H9 (cell line): ENCODE measurements at regions not wholly inside any gene's neighbourhood (a gene's known extent, or its start where the extent isn't known, plus 50 kb on each side); places are given as distances from the start of the nearest gene placed in this dataset.

Experiments
- DNase-seq: peaks from one replicate; pipeline ENCODE4 v3.0.0-alpha.2; 2017
- H2AFZ ChIP-seq: one replicate; pipeline ENCODE4 v1.6.1; 2013; ENCODE audit warnings: mild to moderate bottlenecking, low read length, control low read depth, moderate library complexity
- H2AK5ac ChIP-seq: 2 replicates; pipeline ENCODE4 v1.6.1; 2013; ENCODE audit warnings: low read length, control low read depth, mixed read lengths; ENCODE audit not compliant: insufficient read length
- H2BK120ac ChIP-seq: one replicate; pipeline ENCODE4 v1.6.1; 2013; ENCODE audit warnings: low read depth, mild to moderate bottlenecking, low read length, control low read depth, inconsistent platforms; ENCODE audit not compliant: poor library complexity, severe bottlenecking
- H2BK12ac ChIP-seq: 2 replicates; pipeline ENCODE4 v1.6.1; 2013; ENCODE audit warnings: low read length, control low read depth, mixed read lengths, low read depth; ENCODE audit not compliant: insufficient read length
- H2BK15ac ChIP-seq: 2 replicates; pipeline ENCODE4 v1.6.1; 2013; ENCODE audit warnings: low read depth, low read length, control low read depth
- H2BK20ac ChIP-seq: one replicate; pipeline ENCODE4 v1.6.1; 2013; ENCODE audit warnings: low read depth, mild to moderate bottlenecking, low read length, control low read depth, inconsistent platforms; ENCODE audit not compliant: poor library complexity, severe bottlenecking
- H2BK5ac ChIP-seq: 2 replicates; pipeline ENCODE4 v1.6.1; 2013; ENCODE audit warnings: low read length, control low read depth, mixed read lengths; ENCODE audit not compliant: insufficient read length
- H3K14ac ChIP-seq: 2 replicates; pipeline ENCODE4 v1.6.1; 2013; ENCODE audit warnings: low read length, control low read depth; ENCODE audit not compliant: insufficient read depth
- H3K18ac ChIP-seq: 2 replicates; pipeline ENCODE4 v1.6.1; 2013; ENCODE audit warnings: low read depth, mild to moderate bottlenecking, mixed read lengths, low read length, control low read depth; ENCODE audit not compliant: insufficient read length
- H3K23ac ChIP-seq: 2 replicates; pipeline ENCODE4 v1.6.1; 2013; ENCODE audit warnings: low read length, control low read depth, mixed read lengths, low read depth; ENCODE audit not compliant: insufficient read length
- H3K23me2 ChIP-seq: 2 replicates; pipeline ENCODE4 v1.6.1; 2013; ENCODE audit warnings: low read depth, mild to moderate bottlenecking, mixed read lengths, low read length, control low read depth; ENCODE audit not compliant: insufficient read length, poor library complexity, severe bottlenecking
- H3K27ac ChIP-seq: 2 replicates; pipeline ENCODE4 v1.5.1; 2013; ENCODE audit warnings: low read length, control low read depth, mixed read lengths, low read depth; ENCODE audit not compliant: insufficient read length
- H3K27me3 ChIP-seq: 2 replicates; pipeline ENCODE4 v1.6.1; 2013; ENCODE audit warnings: low read length, control low read depth, inconsistent platforms; ENCODE audit not compliant: insufficient read depth
- H3K4ac ChIP-seq: 2 replicates; pipeline ENCODE4 v1.6.1; 2013; ENCODE audit warnings: low read depth, mild to moderate bottlenecking, control low read depth, inconsistent platforms, low read length, moderate library complexity
- H3K4me1 ChIP-seq: 2 replicates; pipeline ENCODE4 v1.6.1; 2013; ENCODE audit warnings: low read length, control low read depth, inconsistent platforms; ENCODE audit not compliant: insufficient read depth
- H3K4me2 ChIP-seq: 2 replicates; pipeline ENCODE4 v1.6.1; 2013; ENCODE audit warnings: low read length, control low read depth, mixed read lengths; ENCODE audit not compliant: insufficient read length, insufficient read depth
- H3K56ac ChIP-seq: 2 replicates; pipeline ENCODE4 v1.6.1; 2013; ENCODE audit warnings: low read depth, mild to moderate bottlenecking, mixed read lengths, low read length, control low read depth; ENCODE audit not compliant: insufficient read length
- H3K79me1 ChIP-seq: 2 replicates; pipeline ENCODE4 v1.6.1; 2013; ENCODE audit warnings: low read depth, mild to moderate bottlenecking, moderate library complexity, low read length, control low read depth, inconsistent platforms; ENCODE audit not compliant: insufficient read depth, poor library complexity, severe bottlenecking
- H3K79me2 ChIP-seq: 2 replicates; pipeline ENCODE4 v1.6.1; 2013; ENCODE audit warnings: low read length, control low read depth, inconsistent platforms; ENCODE audit not compliant: insufficient read depth
- H3K9ac ChIP-seq: 2 replicates; pipeline ENCODE4 v1.6.1; 2013; ENCODE audit warnings: low read length, control low read depth, mixed read lengths; ENCODE audit not compliant: insufficient read length; ENCODE audit errors: extremely low read depth
- H3K9me3 ChIP-seq: one replicate; pipeline ENCODE4 v1.6.1; 2013; ENCODE audit warnings: low read depth, low read length, inconsistent platforms; ENCODE audit not compliant: control insufficient read depth
- H3T11ph ChIP-seq: one replicate; pipeline ENCODE4 v1.6.1; 2013; ENCODE audit warnings: mild to moderate bottlenecking, low read length, control low read depth, inconsistent platforms
- H4K20me1 ChIP-seq: one replicate; pipeline ENCODE4 v1.6.1; 2013; ENCODE audit not compliant: control insufficient read depth, insufficient read length, insufficient read depth
- H4K5ac ChIP-seq: 2 replicates; pipeline ENCODE4 v1.6.1; 2013; ENCODE audit warnings: low read depth, mild to moderate bottlenecking, mixed read lengths, low read length, control low read depth; ENCODE audit not compliant: insufficient read length
- H4K8ac ChIP-seq: replicated peaks from 2 replicates; pipeline ENCODE4 v1.6.1; 2013; ENCODE audit warnings: low read length, control low read depth, mixed read lengths, low read depth; ENCODE audit not compliant: insufficient read length
- H4K91ac ChIP-seq: 2 replicates; pipeline ENCODE4 v1.6.1; 2013; ENCODE audit warnings: low read depth, mild to moderate bottlenecking, moderate library complexity, mixed read lengths, low read length, control low read depth; ENCODE audit not compliant: insufficient read length
- H3K27ac Mint-ChIP-seq, 3 experiments: 2 replicates in 2 of 3; 3 replicates in 1 of 3; pipeline ENCODE4 v1.8.0; 2020 to 2021; ENCODE audit warnings: mixed read lengths in 3 of 3, mild to moderate bottlenecking in 1 of 3, moderate library complexity in 1 of 3
- H3K27me3 Mint-ChIP-seq: 2 replicates; pipeline ENCODE4 v1.8.0; 2021; ENCODE audit warnings: low read depth, mild to moderate bottlenecking, moderate library complexity, mixed read lengths
- H3K36me3 Mint-ChIP-seq, 3 experiments: 2 replicates in 2 of 3; 3 replicates in 1 of 3; pipeline ENCODE4 v1.8.0; 2020 to 2021; ENCODE audit warnings: low read depth in 3 of 3, mixed read lengths in 3 of 3; ENCODE audit not compliant: insufficient read depth in 1 of 3
- H3K4me1 Mint-ChIP-seq, 2 experiments: 2 replicates each; pipeline ENCODE4 v1.8.0; 2020; ENCODE audit warnings: mixed read lengths in 2 of 2
- H3K4me3 Mint-ChIP-seq, 2 experiments: 2 replicates in 1 of 2; 3 replicates in 1 of 2; pipeline ENCODE4 v1.8.0; 2020 to 2021; ENCODE audit warnings: mild to moderate bottlenecking in 2 of 2, mixed read lengths in 2 of 2, moderate library complexity in 1 of 2
- H3K9me3 Mint-ChIP-seq, 2 experiments: 2 replicates in 1 of 2; 3 replicates in 1 of 2; pipeline ENCODE4 v1.8.0; 2020; ENCODE audit warnings: mild to moderate bottlenecking in 2 of 2, mixed read lengths in 2 of 2, moderate library complexity in 1 of 2
- WGBS: extraction: QIAGEN DNeasy Blood & Tissue Kit; methylation state at CpG from one replicate; pipeline ENCODE4 v1.1.7; 2013; ENCODE audit warnings: missing lambda C conversion rate, low lambda C conversion rate, mixed read lengths; ENCODE audit not compliant: insufficient read length; ENCODE audit errors: extremely low coverage; 5-methylcytosine and 5-hydroxymethylcytosine counted together
- TF ChIP-seq, protein P1 (sequence below): fragments of 200-600 bp; sonication (generic); conservative IDR thresholded peaks from 3 replicates; pipeline ENCODE4 v1.8.0; 2021; ENCODE audit warnings: antibody characterized with exemption, mild to moderate bottlenecking

DNA sequence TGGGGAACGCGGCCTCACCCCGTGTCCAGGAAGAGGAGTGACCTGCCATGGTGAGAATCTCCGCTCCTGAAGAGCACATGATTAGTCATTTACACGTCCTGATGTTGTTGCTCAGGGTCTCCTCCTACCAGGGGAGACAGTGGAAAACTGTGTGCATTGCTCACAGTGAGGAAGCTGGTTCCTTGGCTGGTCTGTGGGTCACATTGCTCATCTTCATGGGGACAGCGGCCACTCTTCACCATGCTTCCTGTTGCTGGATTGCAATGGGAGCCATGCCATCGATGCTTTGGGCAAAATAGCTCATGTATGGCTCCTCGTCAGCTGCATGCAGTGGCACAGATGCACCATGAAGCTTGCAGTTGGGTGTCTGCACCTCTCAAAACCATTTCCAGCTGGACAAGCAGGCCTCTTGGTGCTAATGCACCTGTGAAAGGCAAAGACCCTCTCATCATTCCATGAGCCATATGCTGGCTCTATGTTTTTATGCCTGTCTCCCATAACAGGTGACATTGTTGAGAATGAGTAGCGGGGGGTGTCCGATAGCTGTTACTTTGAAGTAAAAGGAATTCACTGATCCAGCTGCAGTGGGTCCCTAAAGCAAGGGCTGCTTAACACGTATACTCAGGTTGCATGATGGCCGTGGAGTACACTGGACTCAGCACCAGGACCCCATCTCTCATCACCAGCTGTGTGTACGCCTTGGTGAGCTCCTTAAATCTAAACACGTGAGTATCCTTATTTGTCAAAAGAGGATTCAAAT is 135.0 kb upstream of the ALKAL2 start:
- no peak overlapping the region for H3T11ph ChIP-seq
- H2BK120ac ChIP-seq = no peak overlapping the region
- no CpG with 5 or more reads among the region's 14 CpGs for WGBS
- H2BK15ac ChIP-seq = no peak overlapping the region
- Mint-ChIP-seq H3K27ac (no peak overlapping the region; a peak in 1 of 7 replicates), H3K4me3 (no peak overlapping the region; a peak in 1 of 5 replicates), H3K4me1 (peaks cover 8% of the 10 kb centered on the region in 2 experiments; a peak in 3 of 4 replicates), H3K9me3 (peaks cover 3% of the 10 kb centered on the region in 2 experiments; a peak in 3 of 5 replicates), H3K36me3 (no peaks in the 10 kb centered on the region), H3K27me3 (no peaks in the 10 kb centered on the region; the same call in none of the 2 replicates)
- H3K27ac ChIP-seq = no peak overlapping the region
- no peaks in the 10 kb centered on the region for H4K20me1 ChIP-seq
- H3K14ac ChIP-seq = no peak overlapping the region
- H2BK20ac ChIP-seq = no peak overlapping the region
- TF ChIP-seq, protein P1, sequence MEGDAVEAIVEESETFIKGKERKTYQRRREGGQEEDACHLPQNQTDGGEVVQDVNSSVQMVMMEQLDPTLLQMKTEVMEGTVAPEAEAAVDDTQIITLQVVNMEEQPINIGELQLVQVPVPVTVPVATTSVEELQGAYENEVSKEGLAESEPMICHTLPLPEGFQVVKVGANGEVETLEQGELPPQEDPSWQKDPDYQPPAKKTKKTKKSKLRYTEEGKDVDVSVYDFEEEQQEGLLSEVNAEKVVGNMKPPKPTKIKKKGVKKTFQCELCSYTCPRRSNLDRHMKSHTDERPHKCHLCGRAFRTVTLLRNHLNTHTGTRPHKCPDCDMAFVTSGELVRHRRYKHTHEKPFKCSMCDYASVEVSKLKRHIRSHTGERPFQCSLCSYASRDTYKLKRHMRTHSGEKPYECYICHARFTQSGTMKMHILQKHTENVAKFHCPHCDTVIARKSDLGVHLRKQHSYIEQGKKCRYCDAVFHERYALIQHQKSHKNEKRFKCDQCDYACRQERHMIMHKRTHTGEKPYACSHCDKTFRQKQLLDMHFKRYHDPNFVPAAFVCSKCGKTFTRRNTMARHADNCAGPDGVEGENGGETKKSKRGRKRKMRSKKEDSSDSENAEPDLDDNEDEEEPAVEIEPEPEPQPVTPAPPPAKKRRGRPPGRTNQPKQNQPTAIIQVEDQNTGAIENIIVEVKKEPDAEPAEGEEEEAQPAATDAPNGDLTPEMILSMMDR = no peak
- H2BK12ac ChIP-seq = no peak overlapping the region
- no peak overlapping the region for H3K18ac ChIP-seq
- no peaks in the 10 kb centered on the region for H3K9me3 ChIP-seq
- no peak overlapping the region for H2AFZ ChIP-seq
- no peaks in the 10 kb centered on the region for H3K79me1 ChIP-seq
- no peak overlapping the region for H2AK5ac ChIP-seq
- H3K4ac ChIP-seq = no peak overlapping the region
- H4K5ac ChIP-seq = no peak overlapping the region
- no peak overlapping the region for H4K8ac ChIP-seq
- no peaks in the 10 kb centered on the region for H3K79me2 ChIP-seq
- no peak overlapping the region for H3K23ac ChIP-seq
- no peaks in the 10 kb centered on the region; the same call in 1 of the 2 replicates for H3K4me1 ChIP-seq
- H3K4me2 ChIP-seq = no peak overlapping the region
- no peaks in the 10 kb centered on the region for H3K27me3 ChIP-seq
- H2BK5ac ChIP-seq = no peak overlapping the region
- H3K56ac ChIP-seq = no peak overlapping the region
- no peak overlapping the region for H4K91ac ChIP-seq
- DNase-seq = peak; percentile 14
- H3K9ac ChIP-seq = no peak overlapping the region
- H3K23me2 ChIP-seq = no peaks in the 10 kb centered on the region
